Hepatic stellate cell (primary cell): ENCODE measurements at regions not wholly inside any gene's neighbourhood (a gene's known extent, or its start where the extent isn't known, plus 50 kb on each side); places are given as distances from the start of the nearest gene placed in this dataset.
"Not testable (repeated sequence)": the region's sequence is repeated elsewhere in the genome, so short reads cannot be mapped to it uniquely, and the experiment has no call there.

Experiments
- DNase-seq: peaks from one replicate; pipeline ENCODE4 v3.0.0; 2011; ENCODE audit warnings: low spot score

- DNase-seq = no peak
These were observed 106.1 kb upstream of the KMT2C start for GRCh38 chr7:152541892-152542291.

- not testable (repeated sequence) for DNase-seq
These were observed 103.3 kb upstream of the KMT2C start for GRCh38 chr7:152539190-152539495.

- DNase-seq = not testable (repeated sequence)
These were observed 102.8 kb upstream of the KMT2C start for GRCh38 chr7:152538346-152539189.

- no peak for DNase-seq
These were observed 101.8 kb upstream of the KMT2C start for GRCh38 chr7:152537639-152538038.

GRCh38 chr7:152528612-152529011 is 92.8 kb upstream of the KMT2C start:
- DNase-seq = no peak

GRCh38 chr7:152527610-152528032 is 91.8 kb upstream of the KMT2C start:
- no peak for DNase-seq

- DNase-seq = no peak
These were observed 88.1 kb upstream of the KMT2C start for GRCh38 chr7:152523916-152524315.

- no peak for DNase-seq
These were observed 86.8 kb upstream of the KMT2C start for GRCh38 chr7:152522571-152523067.

- no peak for DNase-seq
These were observed 85.9 kb upstream of the KMT2C start for GRCh38 chr7:152521420-152522337.

GRCh38 chr7:152520861-152521302 is 85.1 kb upstream of the KMT2C start:
- DNase-seq = no peak

- no peak for DNase-seq
These were observed 83.5 kb upstream of the KMT2C start for GRCh38 chr7:152519290-152519689.

- DNase-seq = no peak
These were observed 80.4 kb upstream of the KMT2C start for GRCh38 chr7:152516216-152516615.

GRCh38 chr7:152515266-152515950 is 79.6 kb upstream of the KMT2C start:
- not testable (repeated sequence) for DNase-seq

- no peak for DNase-seq
These were observed 78.9 kb upstream of the KMT2C start for GRCh38 chr7:152514771-152515105.

- DNase-seq = no peak
These were observed 78.3 kb upstream of the KMT2C start for GRCh38 chr7:152513861-152514770.

GRCh38 chr7:152512706-152513105 is 76.9 kb upstream of the KMT2C start:
- no peak for DNase-seq

GRCh38 chr7:152511736-152512135 is 75.9 kb upstream of the KMT2C start:
- DNase-seq = no peak

- DNase-seq = no peak
These were observed 72.9 kb upstream of the KMT2C start for GRCh38 chr7:152508701-152509100.

GRCh38 chr7:152505606-152506005 is 69.8 kb upstream of the KMT2C start:
- DNase-seq = no peak

- no peak for DNase-seq
These were observed 69.0 kb upstream of the KMT2C start for GRCh38 chr7:152504816-152505215.

GRCh38 chr7:152504367-152504766 is 68.6 kb upstream of the KMT2C start:
- no peak for DNase-seq
